ENCODE measurements at regions not wholly inside any gene's neighbourhood (a gene's known extent, or its start where the extent isn't known, plus 50 kb on each side); places are given as distances from the start of the nearest gene placed in this dataset.

DNA sequence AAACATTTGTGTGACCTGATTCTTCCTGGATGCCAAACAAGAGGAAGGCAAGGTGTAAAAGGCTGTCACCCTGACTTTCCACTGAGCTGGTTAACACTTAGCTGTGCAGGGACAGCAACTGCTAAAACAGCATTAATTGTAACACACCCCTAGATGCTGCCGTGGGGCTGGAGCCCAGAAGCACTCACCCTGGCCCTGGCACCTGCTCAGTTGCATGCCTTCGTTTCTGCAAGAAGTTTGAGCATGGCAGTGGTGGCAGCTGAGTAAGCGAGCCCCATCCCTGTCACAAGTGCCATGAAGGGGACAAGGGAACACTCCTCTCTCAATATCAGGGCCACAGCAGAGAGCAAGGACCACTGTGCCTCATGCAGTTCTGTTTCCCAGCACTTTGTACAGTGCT is 330.2 kb downstream of the TMEM114 start:
- no peak for DNase-seq

- no peak for DNase-seq
These were observed 331.8 kb downstream of the TMEM114 start for GRCh38 chr16:8258523-8258922.

DNA sequence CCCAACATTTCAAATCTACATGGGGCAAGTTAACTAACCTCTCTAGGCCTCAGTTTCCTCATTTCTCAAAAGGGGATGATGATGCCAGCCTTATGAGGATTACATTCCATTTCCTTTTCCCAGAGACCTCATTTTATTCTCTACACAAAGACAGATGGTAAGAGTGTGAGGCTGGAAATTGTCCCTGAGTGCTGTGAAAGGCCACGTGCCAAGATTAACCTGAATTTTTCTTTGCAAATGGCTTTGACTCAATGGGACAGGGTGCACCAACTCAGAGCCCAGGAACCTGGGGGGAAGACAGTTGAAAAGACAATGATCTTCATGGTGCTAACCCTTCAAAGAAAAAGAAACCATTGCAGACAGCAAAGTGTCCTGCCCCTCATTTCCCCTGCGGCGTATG is 332.8 kb downstream of the TMEM114 start:
- no peak for DNase-seq

GRCh38 chr16:8254405-8254804 is 335.9 kb downstream of the TMEM114 start:
- DNase-seq, result no peak

DNA sequence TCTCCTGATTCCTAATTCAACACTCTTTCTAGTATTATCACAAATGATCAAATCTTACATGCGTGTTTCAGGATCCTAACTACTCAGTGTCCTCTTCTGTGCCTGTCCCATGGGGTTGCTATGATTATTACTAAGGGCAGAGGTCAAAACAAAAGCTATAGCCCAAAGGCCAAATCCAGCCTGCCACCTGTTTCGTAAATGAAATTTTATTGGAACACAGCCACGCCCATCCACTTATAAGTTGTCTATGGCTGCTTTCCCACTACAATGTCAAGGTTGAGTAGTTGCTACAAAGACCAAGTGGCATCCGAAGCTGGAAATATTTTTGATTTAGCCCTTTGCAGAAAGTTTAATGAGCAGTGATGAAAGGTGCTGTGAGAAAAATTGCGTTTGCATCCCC is 336.6 kb downstream of the TMEM114 start:
- DNase-seq, result no peak

DNA sequence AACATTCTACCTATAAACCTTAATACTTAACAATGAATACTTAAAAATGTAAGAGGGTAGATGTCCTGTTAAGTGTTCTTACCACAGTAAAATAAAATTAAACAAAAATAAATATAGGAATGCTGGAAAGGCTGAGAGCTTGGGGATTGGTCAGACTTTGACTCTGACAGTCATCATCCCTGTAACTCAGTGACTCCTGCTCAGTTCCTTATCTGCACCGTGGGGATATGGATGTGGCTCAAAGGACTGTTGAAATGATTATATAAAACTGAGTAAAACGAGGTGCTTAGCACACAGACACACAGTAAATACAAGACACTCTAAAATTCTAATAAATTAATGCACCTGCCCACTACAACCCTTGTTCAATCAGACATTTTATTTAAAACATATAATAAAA is 338.6 kb downstream of the TMEM114 start:
- DNase-seq, result no peak

DNA sequence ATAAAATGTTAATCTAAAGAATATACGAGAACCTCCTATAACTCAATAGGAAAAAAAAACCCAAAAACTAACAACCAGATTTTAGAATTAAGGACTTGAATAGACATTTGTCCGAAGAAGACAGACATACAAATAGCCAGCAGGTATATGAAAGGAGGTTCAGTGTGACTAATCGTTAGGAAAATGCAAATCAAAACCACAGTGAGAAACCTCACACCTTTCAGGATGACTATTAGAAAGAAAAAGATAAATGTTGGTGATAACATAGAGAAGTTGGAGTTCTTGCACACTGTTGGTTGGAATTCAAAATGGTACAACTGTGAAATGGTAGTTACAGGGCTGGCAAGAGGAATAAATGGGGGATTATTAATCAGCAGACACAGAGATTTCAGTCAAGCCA is 339.0 kb downstream of the TMEM114 start:
- DNase-seq, result no peak

DNA sequence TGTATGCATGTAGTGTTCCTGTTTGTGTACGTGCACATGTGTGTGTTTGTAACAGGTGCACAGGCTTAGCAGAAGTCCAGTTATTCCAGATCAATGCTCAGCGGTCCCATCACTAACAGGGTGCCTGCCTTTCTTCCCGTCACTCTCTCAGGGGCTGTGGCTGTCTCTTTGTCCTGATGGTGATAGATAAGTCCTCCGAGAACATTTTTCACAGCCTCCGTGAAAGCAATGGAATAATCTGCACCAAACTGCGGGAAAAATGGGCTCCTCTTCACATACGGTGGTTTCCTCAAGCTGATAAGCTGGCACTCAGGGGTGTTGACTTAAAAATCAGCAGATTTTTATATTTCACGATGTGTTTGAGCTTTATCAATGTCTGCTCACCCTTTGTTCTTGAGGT is 342.3 kb downstream of the TMEM114 start:
- DNase-seq, result no peak

- no peak for DNase-seq
These were observed 346.3 kb downstream of the TMEM114 start for GRCh38 chr16:8243981-8244380.

- no peak for DNase-seq
These were observed 348.9 kb downstream of the TMEM114 start for GRCh38 chr16:8241408-8241807.

DNA sequence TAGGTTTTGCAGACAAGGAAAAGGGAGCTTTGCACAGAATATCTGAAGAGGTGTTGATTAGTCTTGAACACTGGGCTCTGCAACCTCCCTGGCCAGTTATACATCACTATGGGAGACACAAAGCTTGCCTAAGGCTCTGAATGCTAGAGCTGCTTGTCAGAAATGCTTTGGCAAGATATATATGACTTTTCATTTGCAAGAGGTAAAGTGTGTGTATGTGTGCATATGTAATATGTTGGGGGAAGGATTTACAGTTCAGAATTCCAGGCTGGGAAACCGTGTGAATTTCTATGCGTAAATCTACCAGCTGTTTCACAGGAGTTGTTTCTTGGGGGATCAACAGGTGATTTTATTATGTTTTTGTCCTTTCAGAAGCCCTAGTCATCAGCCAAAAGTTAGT is 350.9 kb downstream of the TMEM114 start:
- no peak for DNase-seq

- DNase-seq, result no peak
These were observed 352.9 kb downstream of the TMEM114 start for GRCh38 chr16:8237452-8237851.

- DNase-seq, result no peak
These were observed 353.5 kb downstream of the TMEM114 start for GRCh38 chr16:8236816-8237215.

DNA sequence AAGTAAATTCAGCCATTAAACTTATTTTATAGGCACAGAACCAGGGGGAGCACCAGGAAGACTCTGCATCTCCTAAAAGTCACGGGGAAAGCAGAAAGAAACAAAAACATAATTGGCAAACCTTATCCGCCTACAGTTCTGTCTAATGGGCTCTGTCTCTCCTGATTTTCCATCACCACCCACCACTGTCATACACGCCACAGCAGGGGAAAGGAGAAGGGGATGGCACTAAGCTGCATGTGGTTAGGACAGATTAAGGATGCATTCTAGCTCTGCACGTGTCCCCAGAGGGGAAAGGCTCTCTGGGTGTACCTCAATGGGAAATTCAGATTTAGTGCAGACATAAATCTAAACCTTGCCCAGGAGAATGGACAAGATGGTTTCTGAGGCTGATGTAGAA is 359.8 kb downstream of the TMEM114 start:
- DNase-seq, result no peak

- no peak for DNase-seq
These were observed 361.2 kb downstream of the TMEM114 start for GRCh38 chr16:8229011-8229520.

GRCh38 chr16:8217201-8217600 is 373.1 kb downstream of the TMEM114 start:
- DNase-seq, result no peak

- no peak for DNase-seq
These were observed 385.5 kb downstream of the TMEM114 start for GRCh38 chr16:8204769-8205168.

DNA sequence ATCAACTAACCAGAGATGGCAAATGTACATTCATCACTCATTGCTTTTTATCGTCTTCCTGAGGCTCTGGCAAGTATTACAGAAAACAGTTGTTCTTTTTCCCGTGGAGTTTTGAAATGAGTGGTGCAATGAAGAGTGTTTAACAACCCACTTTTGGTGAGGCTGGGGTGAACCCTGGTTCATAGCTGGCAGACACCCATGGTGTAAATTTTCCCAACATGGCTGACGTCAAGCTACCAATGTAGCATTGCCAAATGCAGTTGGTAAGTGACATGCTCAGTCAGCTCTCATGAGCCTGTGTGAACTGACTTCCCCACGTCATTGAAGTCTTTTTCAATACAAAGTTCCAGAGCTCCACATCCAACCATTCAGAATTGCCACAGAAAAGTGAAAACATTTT is 386.2 kb downstream of the TMEM114 start:
- no peak for DNase-seq

DNA sequence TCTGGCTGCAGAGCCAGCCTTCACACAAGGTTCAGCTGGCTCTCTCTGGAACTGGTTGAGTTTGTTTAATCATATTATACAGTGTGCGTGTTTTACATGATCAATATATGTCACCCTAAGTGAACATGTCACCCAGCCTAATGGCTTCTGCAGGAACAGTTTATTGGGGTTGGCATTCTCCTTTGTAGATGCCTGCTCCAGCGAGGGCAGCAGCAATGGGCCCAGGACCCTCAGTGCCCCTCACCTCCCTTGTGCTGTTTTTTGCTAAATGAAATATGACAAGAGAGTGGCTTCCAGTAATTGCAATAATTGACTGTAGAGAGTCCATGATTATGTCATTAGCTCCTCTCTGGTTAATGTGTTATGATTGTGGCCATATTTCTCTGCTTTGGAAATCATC is 387.2 kb downstream of the TMEM114 start:
- no peak for DNase-seq

DNA sequence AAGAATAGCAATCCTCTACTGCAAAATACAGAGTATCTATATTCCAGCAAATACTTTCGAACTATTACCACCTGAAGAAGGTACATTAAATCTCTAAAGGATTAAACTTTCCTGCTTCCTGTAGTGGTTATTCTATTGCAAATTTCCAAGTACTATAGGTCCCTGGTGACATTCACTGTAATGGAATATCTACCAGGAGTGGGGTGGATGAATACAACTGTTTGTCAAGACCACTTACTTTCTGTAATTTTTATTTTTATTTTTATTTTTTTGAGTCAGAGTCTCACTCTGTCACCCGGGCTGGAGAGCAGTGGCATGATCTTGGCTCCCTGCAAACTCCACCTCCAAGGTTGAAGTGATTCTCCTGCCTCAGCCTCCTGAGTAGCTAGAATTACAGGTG is 389.5 kb downstream of the TMEM114 start:
- no peak for DNase-seq

- DNase-seq, result no peak
These were observed 390.9 kb downstream of the TMEM114 start for GRCh38 chr16:8199390-8199789.

- no peak for DNase-seq
These were observed 395.5 kb downstream of the TMEM114 start for GRCh38 chr16:8194794-8195193.

- no peak for DNase-seq
These were observed 401.5 kb downstream of the TMEM114 start for GRCh38 chr16:8188841-8189240.

DNA sequence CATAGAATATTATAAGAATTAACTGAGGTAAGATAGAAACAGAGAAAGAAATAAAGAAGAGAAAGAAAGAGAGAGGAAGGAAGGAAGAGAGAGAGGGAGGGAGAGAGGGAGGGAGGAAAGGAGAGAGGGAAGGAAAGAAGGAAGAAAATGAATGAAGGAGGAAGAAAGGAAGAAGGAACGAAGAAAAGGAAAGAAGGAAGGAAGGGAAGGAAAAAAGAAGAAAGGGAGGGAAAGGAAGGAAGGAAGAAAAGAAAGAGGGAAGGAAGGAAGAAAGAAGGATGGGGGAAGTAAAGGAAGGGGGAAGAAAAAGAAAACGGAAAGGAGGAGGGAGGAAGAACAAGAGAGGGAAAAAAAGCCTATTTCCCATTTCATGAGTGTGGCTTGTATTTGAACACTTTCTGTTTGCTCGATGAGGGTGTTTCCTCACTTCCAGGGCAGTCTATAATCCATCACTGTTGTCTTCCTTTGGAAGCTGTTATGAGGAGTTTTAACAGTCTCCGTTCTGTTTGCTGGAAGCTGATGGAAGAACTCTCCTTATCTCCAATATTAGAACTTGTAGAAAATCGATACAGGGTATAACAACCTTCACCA is 402.4 kb downstream of the TMEM114 start:
- no peak for DNase-seq

DNA sequence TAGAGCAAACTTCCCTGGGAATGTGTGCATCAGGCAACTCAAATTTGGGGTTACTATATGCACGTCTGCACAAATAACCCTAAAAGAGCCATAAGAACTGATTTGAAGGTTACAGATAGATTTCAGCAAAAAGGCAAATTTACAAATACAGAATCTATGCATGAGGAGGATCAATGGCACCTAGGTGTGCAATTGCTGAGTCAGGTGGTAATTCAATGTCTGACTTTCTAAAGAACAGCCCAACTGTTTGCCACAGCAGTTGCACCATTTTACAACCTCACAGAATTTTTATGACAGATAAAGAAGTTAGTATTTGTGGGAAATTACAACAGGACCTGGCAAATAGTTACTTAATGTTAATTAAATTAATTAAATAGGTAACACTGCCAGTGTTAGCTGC is 405.5 kb downstream of the TMEM114 start:
- no peak for DNase-seq

All from stimulated activated CD8-positive, alpha-beta memory T cell treated with anti-CD3 and anti-CD28 coated beads, Interleukin-4, amount 100 ng/mL, for 48 hours (primary cell).